Endothelial cell of umbilical vein (primary cell): ENCODE measurements at regions not wholly inside any gene's neighbourhood (a gene's known extent, or its start where the extent isn't known, plus 50 kb on each side); places are given as distances from the start of the nearest gene placed in this dataset.

Experiments
- BruUV-seq: library from RNA; stranded (reverse); fragments of 400-500 nt; replicated peaks from 2 replicates; lab custom pipeline; 2021; lab: Mats Ljungman, UMichigan
- CTCF ChIA-PET: fragments of 300-600, 350-600 bp; sonication (Branson Sonifier 250); formaldehyde crosslinking; loops from one replicate; lab custom pipeline; 2021; ENCODE audit warnings: antibody characterized with exemption, inconsistent platforms; lab: Charles Lee
- POLR2A ChIA-PET: fragments of 300-600, 350-600 bp; sonication (Branson Sonifier 250); formaldehyde crosslinking; loops from one replicate; lab custom pipeline; 2021; ENCODE audit warnings: antibody characterized with exemption, inconsistent platforms; lab: Charles Lee
- DNase-seq: peaks from one replicate; pipeline ENCODE4 v3.0.0-alpha.2; 2011; ENCODE audit warnings: low read depth, low spot score
- FAIRE-seq: peaks from 2 replicates; lab custom pipeline; 2011; peaks lifted over from hg19 to GRCh38; lab: Jason Lieb, UNC
- H2AFZ ChIP-seq: 2 replicates; pipeline ENCODE4 v1.6.0; 2012; ENCODE audit warnings: low read depth, low read length, control low read depth, inconsistent platforms
- H3K27ac ChIP-seq: 2 replicates; pipeline ENCODE4 v1.5.1; 2011; ENCODE audit warnings: low read depth, mild to moderate bottlenecking, control low read depth, low read length, moderate library complexity; ENCODE audit not compliant: insufficient read depth
- H3K27me3 ChIP-seq, 2 experiments: 2 replicates each; pipeline versions ENCODE4 v1.6.0 to v1.6.1; 2011; ENCODE audit warnings: low read length in 2 of 2, mixed read lengths in 1 of 2; ENCODE audit not compliant: control insufficient read depth in 2 of 2, insufficient read depth in 2 of 2
- H3K36me3 ChIP-seq, 2 experiments: 2 replicates in 1 of 2; 3 replicates in 1 of 2; pipeline ENCODE4 v1.5.1; 2011; ENCODE audit warnings: low read length in 2 of 2, mild to moderate bottlenecking in 1 of 2, moderate library complexity in 1 of 2; ENCODE audit not compliant: control insufficient read depth in 2 of 2, insufficient read depth in 2 of 2; ENCODE audit errors: extremely low read depth in 1 of 2
- H3K4me1 ChIP-seq: 3 replicates; pipeline ENCODE4 v1.5.1; 2011; ENCODE audit warnings: mild to moderate bottlenecking, low read length; ENCODE audit not compliant: control insufficient read depth, insufficient read depth; ENCODE audit errors: extremely low read depth
- H3K4me2 ChIP-seq: 2 replicates; pipeline ENCODE4 v1.6.1; 2011; ENCODE audit warnings: low read length, control low read depth, mixed read lengths; ENCODE audit not compliant: insufficient read depth
- H3K4me3 ChIP-seq, 3 experiments: fragments of 200-600 bp in 1 of 3; sonication (generic), shearing (Covaris generic) in 1 of 3; replicated peaks in 1 of 3; 2 replicates each; pipeline ENCODE4 v1.5.1; 2011 to 2016; ENCODE audit warnings: control low read depth in 3 of 3, low read length in 3 of 3, mild to moderate bottlenecking in 2 of 3, inconsistent platforms in 1 of 3, low read depth in 1 of 3, moderate library complexity in 1 of 3; ENCODE audit not compliant: insufficient read depth in 1 of 3
- H3K79me2 ChIP-seq: 2 replicates; pipeline ENCODE4 v1.6.0; 2012; ENCODE audit warnings: low read length, inconsistent platforms; ENCODE audit not compliant: control insufficient read depth, insufficient read depth
- H3K9ac ChIP-seq: replicated peaks from 2 replicates; pipeline ENCODE3; 2011; ENCODE audit warnings: low read length, control low read depth; ENCODE audit not compliant: insufficient read depth; ENCODE audit errors: extremely low read depth
- H3K9me1 ChIP-seq: replicated peaks from 3 replicates; pipeline ENCODE4 v1.6.0; 2011; ENCODE audit warnings: mild to moderate bottlenecking, low read length; ENCODE audit not compliant: control insufficient read depth, insufficient read depth; ENCODE audit errors: extremely low read depth
- H3K9me3 ChIP-seq: replicated peaks from 2 replicates; pipeline ENCODE4 v1.5.1; 2012; ENCODE audit warnings: low read length, inconsistent platforms; ENCODE audit not compliant: control insufficient read depth, insufficient read depth
- H4K20me1 ChIP-seq: replicated peaks from 2 replicates; pipeline ENCODE3; 2011; ENCODE audit warnings: mild to moderate bottlenecking, low read length; ENCODE audit not compliant: control insufficient read depth, insufficient read depth; ENCODE audit errors: extremely low read depth
- EZH2 ChIP-seq: IDR thresholded peaks from 2 replicates; pipeline ENCODE4 v1.6.1; 2012; ENCODE audit warnings: borderline replicate concordance, low read depth, mild to moderate bottlenecking, moderate library complexity, low read length, inconsistent platforms; ENCODE audit not compliant: severe bottlenecking
- FOS ChIP-seq: IDR thresholded peaks from 2 replicates; pipeline ENCODE4 v1.6.1; 2011; ENCODE audit warnings: mild to moderate bottlenecking, low read length, moderate library complexity, borderline replicate concordance; ENCODE audit not compliant: insufficient read depth
- GATA2 ChIP-seq: IDR thresholded peaks from 2 replicates; pipeline ENCODE4 v1.7.0; 2011; ENCODE audit warnings: low read depth, mild to moderate bottlenecking, moderate library complexity, mixed read lengths, low read length; ENCODE audit not compliant: insufficient read length, insufficient read depth
- JUN ChIP-seq: IDR thresholded peaks from 2 replicates; pipeline ENCODE4 v1.6.1; 2011; ENCODE audit warnings: borderline replicate concordance, low read depth; ENCODE audit not compliant: insufficient read length, insufficient read depth
- MYC ChIP-seq: IDR thresholded peaks from one replicate; pipeline ENCODE4 v1.6.1; 2011; ENCODE audit warnings: mild to moderate bottlenecking, low read depth, low read length
- POLR2A ChIP-seq: IDR thresholded peaks from 2 replicates; pipeline ENCODE4 v1.6.1; 2012; ENCODE audit warnings: low read depth, mild to moderate bottlenecking, control low read depth, low read length
- POLR2AphosphoS5 ChIP-seq: IDR thresholded peaks from 2 replicates; pipeline ENCODE4 v1.6.1; 2012; ENCODE audit warnings: low read depth, mild to moderate bottlenecking, control low read depth, low read length, moderate library complexity; ENCODE audit not compliant: insufficient read depth
- dilution Hi-C: fragments of 300-500 bp; cut with MboI; formaldehyde crosslinking; loops from one replicate; pipeline ENCODE4 v1.15.0; 2019; ENCODE audit warnings: low sequenced_read_pairs; ENCODE audit not compliant: extremely low pct_ligation_motif_present
- intact Hi-C: fragments of 100-400 bp; cut with micrococcal nuclease; formaldehyde crosslinking; loops from one replicate; pipeline ENCODE4 v1.10.0; 2022
- TF ChIP-seq, protein P1 (sequence below), 2 donors: IDR thresholded peaks; 1 replicate in 1 of 2; 2 replicates in 1 of 2; pipeline ENCODE4 v1.5.1; 2011; ENCODE audit warnings: low read length in 2 of 2, mild to moderate bottlenecking in 2 of 2, moderate library complexity in 2 of 2, control low read depth in 1 of 2, inconsistent platforms in 1 of 2, low read depth in 1 of 2; ENCODE audit not compliant: insufficient read depth in 1 of 2; ENCODE audit errors: extremely low read depth in 1 of 2
- TF ChIP-seq, protein P2 (sequence below): IDR thresholded peaks from 2 replicates; pipeline ENCODE4 v1.6.1; 2011; ENCODE audit not compliant: insufficient read depth, insufficient read length

GRCh38 chr19:29292153-29292552, 79.2 kb upstream of the UQCRFS1 start:
- no TSS peak for BruUV-seq
- peaks cover 12% of the 10 kb centered on the region for H3K9me3 ChIP-seq
- intact Hi-C loops = no loop called here
- no peak overlapping the region for H2AFZ ChIP-seq
- no peak overlapping the region for H3K4me3 ChIP-seq
- FAIRE-seq (no peak), DNase-seq (no peak)
- no peaks in the 10 kb centered on the region for H3K27me3 ChIP-seq
- no peaks in the 10 kb centered on the region for H4K20me1 ChIP-seq
- H3K4me1 ChIP-seq = no peaks in the 10 kb centered on the region
- H3K9me1 ChIP-seq = no peaks in the 10 kb centered on the region
- dilution Hi-C loops = no loop called here
- POLR2A ChIA-PET = no interaction called here
- CTCF ChIA-PET = no interaction called here
- no peak overlapping the region for H3K27ac ChIP-seq
- H3K4me2 ChIP-seq = no peak overlapping the region
- no peaks in the 10 kb centered on the region for H3K36me3 ChIP-seq
- no peak overlapping the region for H3K9ac ChIP-seq
- TF ChIP-seq POLR2A = no peak
- no peak for TF ChIP-seq MYC
- no peak for TF ChIP-seq POLR2AphosphoS5
- no peak for TF ChIP-seq JUN
- no peak for TF ChIP-seq EZH2
- no peak for TF ChIP-seq GATA2
- TF ChIP-seq, protein P1, sequence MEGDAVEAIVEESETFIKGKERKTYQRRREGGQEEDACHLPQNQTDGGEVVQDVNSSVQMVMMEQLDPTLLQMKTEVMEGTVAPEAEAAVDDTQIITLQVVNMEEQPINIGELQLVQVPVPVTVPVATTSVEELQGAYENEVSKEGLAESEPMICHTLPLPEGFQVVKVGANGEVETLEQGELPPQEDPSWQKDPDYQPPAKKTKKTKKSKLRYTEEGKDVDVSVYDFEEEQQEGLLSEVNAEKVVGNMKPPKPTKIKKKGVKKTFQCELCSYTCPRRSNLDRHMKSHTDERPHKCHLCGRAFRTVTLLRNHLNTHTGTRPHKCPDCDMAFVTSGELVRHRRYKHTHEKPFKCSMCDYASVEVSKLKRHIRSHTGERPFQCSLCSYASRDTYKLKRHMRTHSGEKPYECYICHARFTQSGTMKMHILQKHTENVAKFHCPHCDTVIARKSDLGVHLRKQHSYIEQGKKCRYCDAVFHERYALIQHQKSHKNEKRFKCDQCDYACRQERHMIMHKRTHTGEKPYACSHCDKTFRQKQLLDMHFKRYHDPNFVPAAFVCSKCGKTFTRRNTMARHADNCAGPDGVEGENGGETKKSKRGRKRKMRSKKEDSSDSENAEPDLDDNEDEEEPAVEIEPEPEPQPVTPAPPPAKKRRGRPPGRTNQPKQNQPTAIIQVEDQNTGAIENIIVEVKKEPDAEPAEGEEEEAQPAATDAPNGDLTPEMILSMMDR (IDR thresholded peaks at IDR 0.05; ENCODE audit: extremely low read depth in 1 of 2, insufficient read depth in 1 of 2, low read depth in 1 of 2, low read length in 2 of 2) = no peak
- no peak for TF ChIP-seq FOS
- TF ChIP-seq, protein P2, sequence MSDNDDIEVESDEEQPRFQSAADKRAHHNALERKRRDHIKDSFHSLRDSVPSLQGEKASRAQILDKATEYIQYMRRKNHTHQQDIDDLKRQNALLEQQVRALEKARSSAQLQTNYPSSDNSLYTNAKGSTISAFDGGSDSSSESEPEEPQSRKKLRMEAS = no peak
- H3K79me2 ChIP-seq = no peaks in the 10 kb centered on the region
